ENCODE measurements at regions not wholly inside any gene's neighbourhood (a gene's known extent, or its start where the extent isn't known, plus 50 kb on each side); places are given as distances from the start of the nearest gene placed in this dataset.

DNA sequence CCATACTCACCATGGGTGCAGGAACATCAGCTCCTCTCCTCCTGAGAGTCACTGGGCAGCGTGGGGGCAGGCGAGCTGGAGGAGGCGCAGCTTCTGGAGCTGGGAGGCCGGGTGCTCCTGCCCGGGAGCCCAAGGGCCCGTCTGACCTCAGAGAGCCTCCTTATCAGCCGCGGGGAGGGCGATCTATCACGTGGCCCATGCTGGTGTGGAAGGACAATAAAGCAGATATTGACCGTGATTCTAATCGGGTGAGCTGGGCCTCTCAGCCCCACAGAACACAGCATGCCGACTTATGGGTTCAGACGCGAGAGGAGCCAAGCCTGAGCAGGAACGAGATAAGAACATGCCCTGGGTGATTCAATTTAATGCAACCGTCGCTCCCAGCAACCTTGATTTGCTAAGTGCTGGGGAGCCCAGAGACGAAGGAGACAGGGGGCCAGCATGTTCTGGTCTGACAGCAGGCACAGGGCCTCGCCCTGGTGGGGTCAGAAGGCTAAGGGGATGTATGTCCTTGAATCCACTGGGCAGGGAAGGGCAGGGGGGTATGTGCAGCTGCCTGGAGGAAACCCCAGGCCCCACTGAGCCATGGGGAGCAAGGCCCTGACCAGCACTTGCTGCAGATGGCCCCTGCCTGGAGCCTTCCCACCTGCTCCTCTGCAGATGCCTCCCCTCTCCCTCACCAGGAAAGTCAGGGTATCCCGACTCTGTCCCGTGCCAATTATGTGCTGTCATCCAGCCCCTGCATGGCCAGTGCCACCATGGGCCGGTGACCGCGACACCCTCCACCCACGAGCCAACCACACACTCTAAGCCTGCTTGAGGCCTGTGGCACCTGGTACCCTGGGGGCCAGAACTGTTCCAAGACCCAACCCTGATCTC, 95.3 kb upstream of the RET start:
- TF ChIP-seq, protein P1, sequence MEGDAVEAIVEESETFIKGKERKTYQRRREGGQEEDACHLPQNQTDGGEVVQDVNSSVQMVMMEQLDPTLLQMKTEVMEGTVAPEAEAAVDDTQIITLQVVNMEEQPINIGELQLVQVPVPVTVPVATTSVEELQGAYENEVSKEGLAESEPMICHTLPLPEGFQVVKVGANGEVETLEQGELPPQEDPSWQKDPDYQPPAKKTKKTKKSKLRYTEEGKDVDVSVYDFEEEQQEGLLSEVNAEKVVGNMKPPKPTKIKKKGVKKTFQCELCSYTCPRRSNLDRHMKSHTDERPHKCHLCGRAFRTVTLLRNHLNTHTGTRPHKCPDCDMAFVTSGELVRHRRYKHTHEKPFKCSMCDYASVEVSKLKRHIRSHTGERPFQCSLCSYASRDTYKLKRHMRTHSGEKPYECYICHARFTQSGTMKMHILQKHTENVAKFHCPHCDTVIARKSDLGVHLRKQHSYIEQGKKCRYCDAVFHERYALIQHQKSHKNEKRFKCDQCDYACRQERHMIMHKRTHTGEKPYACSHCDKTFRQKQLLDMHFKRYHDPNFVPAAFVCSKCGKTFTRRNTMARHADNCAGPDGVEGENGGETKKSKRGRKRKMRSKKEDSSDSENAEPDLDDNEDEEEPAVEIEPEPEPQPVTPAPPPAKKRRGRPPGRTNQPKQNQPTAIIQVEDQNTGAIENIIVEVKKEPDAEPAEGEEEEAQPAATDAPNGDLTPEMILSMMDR (IDR thresholded peaks at IDR 0.05; ENCODE audit: insufficient read depth, low read depth, low read length) = no peak
- TF ChIP-seq EZH2 (IDR thresholded peaks at IDR 0.05; ENCODE audit: insufficient read depth, low read length) = no peak

Data from astrocyte (in vitro differentiated cells and primary cell).